ENCODE measurements at regions not wholly inside any gene's neighbourhood (a gene's known extent, or its start where the extent isn't known, plus 50 kb on each side); places are given as distances from the start of the nearest gene placed in this dataset.

GRCh38 chr5:143559586-143560109 is 156.2 kb upstream of the NR3C1 start:
- no peaks in the 10 kb centered on the region for H3K9me3 ChIP-seq (ENCODE audit: control insufficient read depth in 2 of 3, insufficient read depth in 1 of 3, low read length in 3 of 3)
- TF ChIP-seq, protein P1, sequence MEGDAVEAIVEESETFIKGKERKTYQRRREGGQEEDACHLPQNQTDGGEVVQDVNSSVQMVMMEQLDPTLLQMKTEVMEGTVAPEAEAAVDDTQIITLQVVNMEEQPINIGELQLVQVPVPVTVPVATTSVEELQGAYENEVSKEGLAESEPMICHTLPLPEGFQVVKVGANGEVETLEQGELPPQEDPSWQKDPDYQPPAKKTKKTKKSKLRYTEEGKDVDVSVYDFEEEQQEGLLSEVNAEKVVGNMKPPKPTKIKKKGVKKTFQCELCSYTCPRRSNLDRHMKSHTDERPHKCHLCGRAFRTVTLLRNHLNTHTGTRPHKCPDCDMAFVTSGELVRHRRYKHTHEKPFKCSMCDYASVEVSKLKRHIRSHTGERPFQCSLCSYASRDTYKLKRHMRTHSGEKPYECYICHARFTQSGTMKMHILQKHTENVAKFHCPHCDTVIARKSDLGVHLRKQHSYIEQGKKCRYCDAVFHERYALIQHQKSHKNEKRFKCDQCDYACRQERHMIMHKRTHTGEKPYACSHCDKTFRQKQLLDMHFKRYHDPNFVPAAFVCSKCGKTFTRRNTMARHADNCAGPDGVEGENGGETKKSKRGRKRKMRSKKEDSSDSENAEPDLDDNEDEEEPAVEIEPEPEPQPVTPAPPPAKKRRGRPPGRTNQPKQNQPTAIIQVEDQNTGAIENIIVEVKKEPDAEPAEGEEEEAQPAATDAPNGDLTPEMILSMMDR (IDR thresholded peaks at IDR 0.05; ENCODE audit: borderline replicate concordance, extremely low read depth, insufficient read depth), result no peak
- DNase-seq (no peak), FAIRE-seq (no peak)
- H3K36me3 ChIP-seq (ENCODE audit: control insufficient read depth in 2 of 3, insufficient read depth in 3 of 3, low read length in 3 of 3), result no peaks in the 10 kb centered on the region
- no peaks in the 10 kb centered on the region for H3K4me1 ChIP-seq (ENCODE audit: control insufficient read depth in 2 of 3, insufficient read depth in 2 of 3, low read depth in 1 of 3, low read length in 3 of 3)
- no peak overlapping the region for H3K9ac ChIP-seq (ENCODE audit: low read length in 3 of 3)
- H3K27me3 ChIP-seq (ENCODE audit: control insufficient read depth, insufficient read depth, low read length), result no peaks in the 10 kb centered on the region
- no peak overlapping the region for H3K27ac ChIP-seq (ENCODE audit: low read depth in 2 of 2, low read length in 2 of 2)
- H3K4me3 ChIP-seq (ENCODE audit: low read length in 3 of 3), result no peak overlapping the region
- intact Hi-C loops (cut with DNase I), result no loop called here

DNA sequence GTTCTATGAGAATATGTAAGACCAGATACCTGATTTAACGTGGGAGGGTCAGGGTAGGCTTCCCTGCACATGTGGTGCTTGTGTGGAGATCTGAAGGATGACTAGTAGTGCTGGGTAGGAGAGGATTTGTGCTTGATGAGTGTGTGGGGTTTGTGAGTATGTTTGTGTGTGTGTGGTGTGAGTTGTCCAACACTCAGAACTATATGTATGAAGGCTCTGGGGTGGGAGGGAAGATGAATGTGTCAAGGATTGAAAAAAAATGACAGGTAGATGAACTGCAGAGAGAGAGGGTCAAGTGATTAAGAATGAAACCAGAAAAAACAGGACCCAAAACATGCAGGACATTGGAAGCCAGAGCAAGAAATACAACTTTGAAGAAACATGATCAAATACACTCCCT is 154.6 kb upstream of the NR3C1 start:
- no peaks in the 10 kb centered on the region for H3K9me3 ChIP-seq (ENCODE audit: control insufficient read depth in 2 of 3, insufficient read depth in 1 of 3, low read length in 3 of 3)
- H3K4me3 ChIP-seq (ENCODE audit: low read length in 3 of 3), result no peak overlapping the region
- intact Hi-C loops (cut with DNase I), result no loop called here
- H3K9ac ChIP-seq (ENCODE audit: low read length in 3 of 3), result no peak overlapping the region
- no peaks in the 10 kb centered on the region for H3K36me3 ChIP-seq (ENCODE audit: control insufficient read depth in 2 of 3, insufficient read depth in 3 of 3, low read length in 3 of 3)
- TF ChIP-seq, protein P1 (IDR thresholded peaks at IDR 0.05; ENCODE audit: borderline replicate concordance, extremely low read depth, insufficient read depth), result no peak
- no peak overlapping the region for H3K27ac ChIP-seq (ENCODE audit: low read depth in 2 of 2, low read length in 2 of 2)
- no peaks in the 10 kb centered on the region for H3K4me1 ChIP-seq (ENCODE audit: control insufficient read depth in 2 of 3, insufficient read depth in 2 of 3, low read depth in 1 of 3, low read length in 3 of 3)
- DNase-seq (no peak), FAIRE-seq (no peak)
- H3K27me3 ChIP-seq (ENCODE audit: control insufficient read depth, insufficient read depth, low read length), result no peaks in the 10 kb centered on the region

- TF ChIP-seq, protein P1 (IDR thresholded peaks at IDR 0.05; ENCODE audit: borderline replicate concordance, extremely low read depth, insufficient read depth), result no peak
- Histone ChIP-seq H3K4me1 (ENCODE audit: control insufficient read depth in 2 of 3, insufficient read depth in 2 of 3, low read depth in 1 of 3, low read length in 3 of 3) (no peaks in the 10 kb centered on the region), H3K4me3 (ENCODE audit: low read length in 3 of 3) (no peak overlapping the region), H3K27me3 (ENCODE audit: control insufficient read depth, insufficient read depth, low read length) (no peaks in the 10 kb centered on the region), H3K9me3 (ENCODE audit: control insufficient read depth in 2 of 3, insufficient read depth in 1 of 3, low read length in 3 of 3) (no peaks in the 10 kb centered on the region), H3K36me3 (ENCODE audit: control insufficient read depth in 2 of 3, insufficient read depth in 3 of 3, low read length in 3 of 3) (no peaks in the 10 kb centered on the region), H3K9ac (ENCODE audit: low read length in 3 of 3) (no peak overlapping the region), H3K27ac (ENCODE audit: low read depth in 2 of 2, low read length in 2 of 2) (no peak overlapping the region)
- FAIRE-seq (no peak), DNase-seq (peak in 4 of 5 donors; percentile 31 to 59 (median 43))
- intact Hi-C loops (cut with DNase I), result no loop called here
These were observed 153.8 kb upstream of the NR3C1 start for GRCh38 chr5:143557061-143557818.

Data from kidney (tissue), 13 donors.